HCT116 (cell line): ENCODE measurements at regions not wholly inside any gene's neighbourhood (a gene's known extent, or its start where the extent isn't known, plus 50 kb on each side); places are given as distances from the start of the nearest gene placed in this dataset.

Experiments
- ATAC-seq: fragments of 200-7000 bp; cut with Tn5 transposase; 2 replicates; pipeline ENCODE4 v1.9.1; 2020; ENCODE audit warnings: mild to moderate bottlenecking, moderate library complexity
- BruUV-seq: library from RNA; stranded (reverse); fragments of 400-500 nt; replicated peaks from 2 replicates; lab custom pipeline; 2021; lab: Mats Ljungman, UMichigan
- CTCF ChIA-PET: fragments of 300-600 bp; sonication (Branson Sonifier 250); formaldehyde crosslinking; loops from one replicate; lab custom pipeline; 2021; ENCODE audit warnings: antibody characterized with exemption; lab: Charles Lee
- POLR2A ChIA-PET: fragments of 300-600, 350-600 bp; sonication (Branson Sonifier 250); formaldehyde crosslinking; loops from one replicate; lab custom pipeline; 2021; ENCODE audit warnings: antibody characterized with exemption; lab: Charles Lee
- RAD21 ChIA-PET, 2 experiments: fragments of 300-600 bp; sonication (Branson Sonifier 250); formaldehyde crosslinking; loops; one replicate each; lab custom pipeline; 2023; ENCODE audit warnings: low total read pairs in 2 of 2; ENCODE audit not compliant: uncharacterized antibody in 2 of 2, unreplicated experiment in 2 of 2, low non-redundant PET in 1 of 2; lab: Charles Lee
- DNase-seq: peaks from one replicate; pipeline ENCODE4 v3.0.0-alpha.2; 2010; ENCODE audit warnings: low read depth, low spot score
- H2AFZ ChIP-seq: fragments of 200-600 bp; shearing (Covaris generic), sonication (generic); 2 replicates; pipeline ENCODE4 v1.6.1; 2017; ENCODE audit warnings: low read depth, mixed run types, mixed read lengths, antibody characterized with exemption, low read length; ENCODE audit not compliant: poor library complexity, severe bottlenecking
- H3K27ac ChIP-seq: 2 replicates; pipeline ENCODE4 v1.5.1; 2012; ENCODE audit warnings: low read depth, low read length
- H3K27me3 ChIP-seq: fragments of 200-600 bp; sonication (generic); 2 replicates; pipeline ENCODE4 v1.6.1; 2016; ENCODE audit warnings: mixed run types, low read length, mixed read lengths; ENCODE audit not compliant: insufficient read depth
- H3K36me3 ChIP-seq, 2 experiments: fragments of 200-500 bp in 1 of 2; fragments of 200-600 bp in 1 of 2; sonication (Bioruptor generic) in 1 of 2; sonication (generic) in 1 of 2; 2 replicates each; pipeline versions ENCODE4 v1.5.1 to v1.6.1; 2014 to 2016; ENCODE audit warnings: low read length in 2 of 2, inconsistent platforms in 1 of 2, mixed read lengths in 1 of 2, mixed run types in 1 of 2; ENCODE audit not compliant: insufficient read depth in 2 of 2, control insufficient read depth in 1 of 2
- H3K4me1 ChIP-seq, 2 experiments: fragments of 200-600 bp in 1 of 2; sonication (generic) in 1 of 2; 2 replicates each; pipeline versions ENCODE4 v1.5.1 to v1.6.1; 2012 to 2017; ENCODE audit warnings: low read length in 2 of 2, inconsistent platforms in 1 of 2, mild to moderate bottlenecking in 1 of 2, mixed read lengths in 1 of 2, mixed run types in 1 of 2, moderate library complexity in 1 of 2; ENCODE audit not compliant: insufficient read depth in 2 of 2, control insufficient read depth in 1 of 2
- H3K4me2 ChIP-seq: fragments of 200-600 bp; sonication (generic); 2 replicates; pipeline ENCODE4 v1.6.1; 2017; ENCODE audit warnings: mixed run types, low read length, mixed read lengths
- H3K4me3 ChIP-seq, 2 experiments: fragments of 200-600 bp in 1 of 2; sonication (generic) in 1 of 2; replicated peaks in 1 of 2; 2 replicates each; pipeline ENCODE4 v1.5.1; 2011 to 2016; ENCODE audit warnings: low read length in 2 of 2, control low read depth in 1 of 2, low read depth in 1 of 2, mild to moderate bottlenecking in 1 of 2, mixed read lengths in 1 of 2, mixed run types in 1 of 2
- H3K79me2 ChIP-seq: fragments of 200-600 bp; sonication (generic); 2 replicates; pipeline ENCODE4 v1.6.1; 2017; ENCODE audit warnings: mild to moderate bottlenecking, mixed run types, low read length, moderate library complexity, mixed read lengths; ENCODE audit not compliant: insufficient read depth
- H3K9ac ChIP-seq: fragments of 200-600 bp; sonication (generic); 2 replicates; pipeline ENCODE4 v1.6.1; 2016; ENCODE audit warnings: low read length, mixed read lengths
- H3K9me2 ChIP-seq: fragments of 200-600 bp; sonication (generic), shearing (Covaris generic); 2 replicates; pipeline ENCODE4 v1.6.1; 2017; ENCODE audit warnings: mixed run types, mild to moderate bottlenecking, moderate library complexity; ENCODE audit not compliant: insufficient read depth
- H3K9me3 ChIP-seq, 2 experiments: fragments of 200-500 bp in 1 of 2; fragments of 200-600 bp in 1 of 2; sonication (Bioruptor generic) in 1 of 2; sonication (generic) in 1 of 2; 2 replicates each; pipeline ENCODE4 v1.6.1; 2014 to 2017; ENCODE audit warnings: low read length in 2 of 2, mixed read lengths in 2 of 2, inconsistent platforms in 1 of 2, low read depth in 1 of 2, mild to moderate bottlenecking in 1 of 2, mixed run types in 1 of 2, moderate library complexity in 1 of 2; ENCODE audit not compliant: control insufficient read depth in 1 of 2, insufficient read depth in 1 of 2
- H4K20me1 ChIP-seq: fragments of 200-600 bp; sonication (generic), shearing (Covaris generic); 2 replicates; pipeline ENCODE4 v1.6.1; 2017; ENCODE audit warnings: mixed run types, mild to moderate bottlenecking, moderate library complexity; ENCODE audit not compliant: insufficient read depth
- CBX3 ChIP-seq: IDR thresholded peaks from 2 replicates; pipeline ENCODE4 v1.6.1; 2012; ENCODE audit warnings: low read depth
- CEBPB ChIP-seq: IDR thresholded peaks from 2 replicates; pipeline ENCODE4 v1.6.1; 2012; ENCODE audit warnings: low read depth
- EGR1 ChIP-seq: IDR thresholded peaks from 2 replicates; pipeline ENCODE4 v1.6.1; 2012; ENCODE audit warnings: low read depth
- ELF1 ChIP-seq: IDR thresholded peaks from 2 replicates; pipeline ENCODE4 v1.6.1; 2012; ENCODE audit warnings: low read depth, borderline replicate concordance
- EZH2 ChIP-seq: fragments of 200-600 bp; sonication (generic); IDR thresholded peaks from 2 replicates; pipeline ENCODE4 v1.6.1; 2017; ENCODE audit warnings: antibody characterized with exemption, mixed run types
- EZH2phosphoT487 ChIP-seq: fragments of 200-600 bp; IDR thresholded peaks from 2 replicates; pipeline ENCODE4 v1.6.1; 2018; ENCODE audit warnings: antibody characterized with exemption, borderline replicate concordance
- FOSL1 ChIP-seq: IDR thresholded peaks from 2 replicates; pipeline ENCODE4 v1.6.1; 2012; ENCODE audit warnings: low read depth
- POLR2A ChIP-seq: IDR thresholded peaks from 2 replicates; pipeline ENCODE4 v1.7.0; 2011; ENCODE audit warnings: borderline replicate concordance; ENCODE audit not compliant: insufficient read depth, insufficient read length; ENCODE audit errors: extremely low read depth
- POLR2AphosphoS5 ChIP-seq: IDR thresholded peaks from 2 replicates; pipeline ENCODE4 v1.6.1; 2011; ENCODE audit warnings: mild to moderate bottlenecking, low read depth, low read length, moderate library complexity
- RAD21 ChIP-seq: IDR thresholded peaks from 2 replicates; pipeline ENCODE4 v1.6.1; 2012; ENCODE audit warnings: low read depth, mild to moderate bottlenecking
- SIN3A ChIP-seq: IDR thresholded peaks from 2 replicates; pipeline ENCODE4 v1.6.1; 2012; ENCODE audit warnings: low read depth
- SP1 ChIP-seq: IDR thresholded peaks from 2 replicates; pipeline ENCODE4 v1.6.1; 2012; ENCODE audit warnings: low read depth
- SRF ChIP-seq: IDR thresholded peaks from 2 replicates; pipeline ENCODE4 v1.6.1; 2012; ENCODE audit warnings: low read depth
- TCF7L2 ChIP-seq: IDR thresholded peaks from 2 replicates; pipeline ENCODE4 v1.7.0; 2011; ENCODE audit warnings: borderline replicate concordance, inconsistent platforms; ENCODE audit not compliant: insufficient read depth, insufficient read length; ENCODE audit errors: extremely low read depth
- YY1 ChIP-seq: IDR thresholded peaks from 2 replicates; pipeline ENCODE4 v1.6.1; 2011; ENCODE audit warnings: low read length, low read depth, moderate library complexity, mild to moderate bottlenecking; ENCODE audit not compliant: insufficient replicate concordance; ENCODE audit errors: extremely low read depth
- ZFX ChIP-seq: fragments of 450-650 bp; IDR thresholded peaks from 2 replicates; pipeline ENCODE4 v1.6.1; 2017
- ZNF274 ChIP-seq: fragments of 200-500 bp; sonication (Bioruptor generic); IDR thresholded peaks from 2 replicates; pipeline ENCODE4 v1.6.1; 2014; ENCODE audit warnings: mild to moderate bottlenecking, low read depth, low read length, inconsistent platforms
- intact Hi-C: fragments of 100-400 bp; cut with micrococcal nuclease; formaldehyde crosslinking; loops from 2 replicates; pipeline ENCODE4 v1.10.0; 2022
- TF ChIP-seq, protein P1 (sequence below), 3 experiments: fragments of 200-600 bp in 1 of 3; sonication (generic) in 1 of 3; IDR thresholded peaks in 2 of 3; conservative IDR thresholded peaks in 1 of 3; 2 replicates each; pipeline ENCODE4 v1.5.1; 2012 to 2017; ENCODE audit warnings: low read depth in 2 of 3, low read length in 2 of 3, antibody characterized with exemption in 1 of 3, borderline replicate concordance in 1 of 3, control low read depth in 1 of 3, mild to moderate bottlenecking in 1 of 3, mixed read lengths in 1 of 3, mixed run types in 1 of 3, moderate library complexity in 1 of 3; ENCODE audit not compliant: insufficient read depth in 1 of 3
- TF ChIP-seq, protein P2 (sequence below): IDR thresholded peaks from 2 replicates; pipeline ENCODE4 v1.6.1; 2012; ENCODE audit warnings: low read depth
- TF ChIP-seq, protein P3 (sequence below): IDR thresholded peaks from 2 replicates; pipeline ENCODE4 v1.6.1; 2012

DNA sequence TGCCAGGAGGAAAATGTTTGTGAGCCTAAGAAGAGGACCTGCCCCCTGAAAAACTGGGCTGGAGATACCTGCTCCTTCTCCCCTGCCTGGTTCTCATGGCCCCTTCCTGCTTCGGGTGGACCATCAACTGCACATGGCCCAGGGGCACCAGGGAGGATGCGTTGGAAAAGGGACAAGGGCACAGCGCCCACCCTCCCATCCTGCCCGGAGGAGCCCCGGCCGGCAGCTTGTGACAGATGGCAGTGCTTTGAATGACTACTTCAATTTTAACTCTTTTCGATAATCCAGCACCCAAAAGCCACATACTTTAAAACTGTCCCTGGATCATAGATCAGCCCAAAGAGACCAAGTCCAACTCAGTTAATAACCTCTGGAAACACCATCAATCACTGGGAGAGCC is 135.8 kb upstream of the NECTIN1 start (continued):
- TF ChIP-seq ZFX (no peak), SIN3A (no peak)

DNA sequence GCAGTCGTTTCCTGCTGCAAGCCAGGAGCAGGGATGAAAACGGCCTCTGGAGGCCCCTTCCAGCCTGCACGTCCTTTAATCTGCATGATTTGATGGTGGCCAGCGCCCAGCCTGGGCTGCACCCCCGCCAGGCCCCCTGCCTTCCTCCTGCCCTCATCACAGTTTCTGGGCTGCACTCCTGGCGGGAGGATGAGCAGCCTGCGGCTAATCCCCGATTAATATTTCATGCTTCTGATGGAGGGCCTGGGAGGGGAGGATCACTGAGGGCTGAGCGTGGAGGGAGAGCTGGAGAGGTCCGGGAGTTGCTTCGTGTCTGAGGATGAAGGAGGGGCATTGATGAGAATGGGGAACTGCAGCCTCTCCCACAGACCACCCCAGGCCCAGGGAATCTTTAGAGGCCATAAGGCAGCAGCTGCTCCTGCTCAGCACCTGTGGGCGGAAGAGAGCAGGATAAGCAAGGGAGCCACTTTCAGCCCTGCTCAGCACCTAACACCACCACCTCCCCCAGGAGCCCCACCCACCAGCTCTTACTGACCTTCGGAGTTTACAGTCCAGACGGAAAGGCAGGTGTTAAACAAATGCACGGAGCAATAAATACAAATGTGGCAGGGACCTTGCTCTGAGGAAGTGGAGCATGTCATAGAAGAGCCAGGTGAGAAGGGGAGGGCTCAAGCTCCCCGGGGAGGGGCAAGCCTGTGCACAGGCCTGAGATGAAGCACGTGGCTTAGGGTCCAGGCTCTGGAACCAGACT is 135.0 kb upstream of the NECTIN1 start:
- BruUV-seq, result no TSS peak
- intact Hi-C loops, result no loop called here
- Histone ChIP-seq H3K4me2 (no peak overlapping the region), H3K79me2 (no peaks in the 10 kb centered on the region), H3K9me3 (no peaks in the 10 kb centered on the region), H2AFZ (no peak overlapping the region), H3K9ac (no peak overlapping the region), H3K4me3 (no peak overlapping the region), H3K27ac (no peak overlapping the region), H3K27me3 (peaks cover 25% of the 10 kb centered on the region; the same call in 1 of the 2 replicates), H3K4me1 (no peaks in the 10 kb centered on the region), H3K9me2 (no peaks in the 10 kb centered on the region), H3K36me3 (no peaks in the 10 kb centered on the region), H4K20me1 (no peaks in the 10 kb centered on the region)
- no peak for DNase-seq
- TF ChIP-seq EGR1 (no peak), YY1 (no peak), POLR2AphosphoS5 (no peak), RAD21 (no peak), ZNF274 (no peak), EZH2 (no peak), CEBPB (no peak), SP1 (no peak), TCF7L2 (no peak), EZH2phosphoT487 (no peak), ZFX (no peak), POLR2A (no peak), FOSL1 (no peak), SRF (no peak), CBX3 (no peak), ELF1 (no peak)
- TF ChIP-seq, protein P1, sequence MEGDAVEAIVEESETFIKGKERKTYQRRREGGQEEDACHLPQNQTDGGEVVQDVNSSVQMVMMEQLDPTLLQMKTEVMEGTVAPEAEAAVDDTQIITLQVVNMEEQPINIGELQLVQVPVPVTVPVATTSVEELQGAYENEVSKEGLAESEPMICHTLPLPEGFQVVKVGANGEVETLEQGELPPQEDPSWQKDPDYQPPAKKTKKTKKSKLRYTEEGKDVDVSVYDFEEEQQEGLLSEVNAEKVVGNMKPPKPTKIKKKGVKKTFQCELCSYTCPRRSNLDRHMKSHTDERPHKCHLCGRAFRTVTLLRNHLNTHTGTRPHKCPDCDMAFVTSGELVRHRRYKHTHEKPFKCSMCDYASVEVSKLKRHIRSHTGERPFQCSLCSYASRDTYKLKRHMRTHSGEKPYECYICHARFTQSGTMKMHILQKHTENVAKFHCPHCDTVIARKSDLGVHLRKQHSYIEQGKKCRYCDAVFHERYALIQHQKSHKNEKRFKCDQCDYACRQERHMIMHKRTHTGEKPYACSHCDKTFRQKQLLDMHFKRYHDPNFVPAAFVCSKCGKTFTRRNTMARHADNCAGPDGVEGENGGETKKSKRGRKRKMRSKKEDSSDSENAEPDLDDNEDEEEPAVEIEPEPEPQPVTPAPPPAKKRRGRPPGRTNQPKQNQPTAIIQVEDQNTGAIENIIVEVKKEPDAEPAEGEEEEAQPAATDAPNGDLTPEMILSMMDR (IDR thresholded peaks at IDR 0.05 in 2 of 3, conservative IDR thresholded peaks at IDR 0.05 in 1 of 3; ENCODE audit: borderline replicate concordance in 1 of 3, insufficient read depth in 1 of 3, low read depth in 2 of 3, low read length in 2 of 3), result no peak
- TF ChIP-seq, protein P2, sequence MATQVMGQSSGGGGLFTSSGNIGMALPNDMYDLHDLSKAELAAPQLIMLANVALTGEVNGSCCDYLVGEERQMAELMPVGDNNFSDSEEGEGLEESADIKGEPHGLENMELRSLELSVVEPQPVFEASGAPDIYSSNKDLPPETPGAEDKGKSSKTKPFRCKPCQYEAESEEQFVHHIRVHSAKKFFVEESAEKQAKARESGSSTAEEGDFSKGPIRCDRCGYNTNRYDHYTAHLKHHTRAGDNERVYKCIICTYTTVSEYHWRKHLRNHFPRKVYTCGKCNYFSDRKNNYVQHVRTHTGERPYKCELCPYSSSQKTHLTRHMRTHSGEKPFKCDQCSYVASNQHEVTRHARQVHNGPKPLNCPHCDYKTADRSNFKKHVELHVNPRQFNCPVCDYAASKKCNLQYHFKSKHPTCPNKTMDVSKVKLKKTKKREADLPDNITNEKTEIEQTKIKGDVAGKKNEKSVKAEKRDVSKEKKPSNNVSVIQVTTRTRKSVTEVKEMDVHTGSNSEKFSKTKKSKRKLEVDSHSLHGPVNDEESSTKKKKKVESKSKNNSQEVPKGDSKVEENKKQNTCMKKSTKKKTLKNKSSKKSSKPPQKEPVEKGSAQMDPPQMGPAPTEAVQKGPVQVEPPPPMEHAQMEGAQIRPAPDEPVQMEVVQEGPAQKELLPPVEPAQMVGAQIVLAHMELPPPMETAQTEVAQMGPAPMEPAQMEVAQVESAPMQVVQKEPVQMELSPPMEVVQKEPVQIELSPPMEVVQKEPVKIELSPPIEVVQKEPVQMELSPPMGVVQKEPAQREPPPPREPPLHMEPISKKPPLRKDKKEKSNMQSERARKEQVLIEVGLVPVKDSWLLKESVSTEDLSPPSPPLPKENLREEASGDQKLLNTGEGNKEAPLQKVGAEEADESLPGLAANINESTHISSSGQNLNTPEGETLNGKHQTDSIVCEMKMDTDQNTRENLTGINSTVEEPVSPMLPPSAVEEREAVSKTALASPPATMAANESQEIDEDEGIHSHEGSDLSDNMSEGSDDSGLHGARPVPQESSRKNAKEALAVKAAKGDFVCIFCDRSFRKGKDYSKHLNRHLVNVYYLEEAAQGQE, result no peak
- TF ChIP-seq, protein P3, sequence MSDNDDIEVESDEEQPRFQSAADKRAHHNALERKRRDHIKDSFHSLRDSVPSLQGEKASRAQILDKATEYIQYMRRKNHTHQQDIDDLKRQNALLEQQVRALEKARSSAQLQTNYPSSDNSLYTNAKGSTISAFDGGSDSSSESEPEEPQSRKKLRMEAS, result no peak
- RAD21 ChIA-PET, result no interaction called here
- ATAC-seq, result no peak
- POLR2A ChIA-PET, result no interaction called here
- CTCF ChIA-PET, result no interaction called here
